ENCODE measurements at regions not wholly inside any gene's neighbourhood (a gene's known extent, or its start where the extent isn't known, plus 50 kb on each side); places are given as distances from the start of the nearest gene placed in this dataset.

GRCh38 chr20:10735195-10735949, 61.6 kb upstream of the JAG1 start:
- TF ChIP-seq, protein P1, sequence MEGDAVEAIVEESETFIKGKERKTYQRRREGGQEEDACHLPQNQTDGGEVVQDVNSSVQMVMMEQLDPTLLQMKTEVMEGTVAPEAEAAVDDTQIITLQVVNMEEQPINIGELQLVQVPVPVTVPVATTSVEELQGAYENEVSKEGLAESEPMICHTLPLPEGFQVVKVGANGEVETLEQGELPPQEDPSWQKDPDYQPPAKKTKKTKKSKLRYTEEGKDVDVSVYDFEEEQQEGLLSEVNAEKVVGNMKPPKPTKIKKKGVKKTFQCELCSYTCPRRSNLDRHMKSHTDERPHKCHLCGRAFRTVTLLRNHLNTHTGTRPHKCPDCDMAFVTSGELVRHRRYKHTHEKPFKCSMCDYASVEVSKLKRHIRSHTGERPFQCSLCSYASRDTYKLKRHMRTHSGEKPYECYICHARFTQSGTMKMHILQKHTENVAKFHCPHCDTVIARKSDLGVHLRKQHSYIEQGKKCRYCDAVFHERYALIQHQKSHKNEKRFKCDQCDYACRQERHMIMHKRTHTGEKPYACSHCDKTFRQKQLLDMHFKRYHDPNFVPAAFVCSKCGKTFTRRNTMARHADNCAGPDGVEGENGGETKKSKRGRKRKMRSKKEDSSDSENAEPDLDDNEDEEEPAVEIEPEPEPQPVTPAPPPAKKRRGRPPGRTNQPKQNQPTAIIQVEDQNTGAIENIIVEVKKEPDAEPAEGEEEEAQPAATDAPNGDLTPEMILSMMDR (IDR thresholded peaks at IDR 0.05) = no peak
- no peak for TF ChIP-seq POLR2AphosphoS5 (IDR thresholded peaks at IDR 0.05; ENCODE audit: low read depth, low read length)
- TF ChIP-seq RAD21 (IDR thresholded peaks at IDR 0.05; ENCODE audit: low read length) = no peak
- no peak for TF ChIP-seq RXRA (IDR thresholded peaks at IDR 0.05; ENCODE audit: borderline replicate concordance, low read depth)
- TF ChIP-seq GABPA (IDR thresholded peaks at IDR 0.05; ENCODE audit: low read depth) = no peak
- no peak for TF ChIP-seq EP300 (IDR thresholded peaks at IDR 0.05; ENCODE audit: borderline replicate concordance in 1 of 2, low read depth in 1 of 2, low read length in 1 of 2)
- TF ChIP-seq SMC3 (IDR thresholded peaks at IDR 0.05; ENCODE audit: low read depth, low read length) = no peak
